HCT116 (cell line): ENCODE measurements at regions not wholly inside any gene's neighbourhood (a gene's known extent, or its start where the extent isn't known, plus 50 kb on each side); places are given as distances from the start of the nearest gene placed in this dataset.

Experiments used
- ATAC-seq: fragments of 200-7000 bp; cut with Tn5 transposase; 2 replicates; pipeline ENCODE4 v1.9.1; 2020; ENCODE audit warnings: mild to moderate bottlenecking, moderate library complexity
- BruUV-seq: library from RNA; stranded (reverse); fragments of 400-500 nt; replicated peaks from 2 replicates; lab custom pipeline; 2021; lab: Mats Ljungman, UMichigan
- CTCF ChIA-PET: fragments of 300-600 bp; sonication (Branson Sonifier 250); formaldehyde crosslinking; loops from one replicate; lab custom pipeline; 2021; ENCODE audit warnings: antibody characterized with exemption; lab: Charles Lee
- POLR2A ChIA-PET: fragments of 300-600, 350-600 bp; sonication (Branson Sonifier 250); formaldehyde crosslinking; loops from one replicate; lab custom pipeline; 2021; ENCODE audit warnings: antibody characterized with exemption; lab: Charles Lee
- RAD21 ChIA-PET, 2 experiments: fragments of 300-600 bp; sonication (Branson Sonifier 250); formaldehyde crosslinking; loops; one replicate each; lab custom pipeline; 2023; ENCODE audit warnings: low total read pairs in 2 of 2; ENCODE audit not compliant: uncharacterized antibody in 2 of 2, unreplicated experiment in 2 of 2, low non-redundant PET in 1 of 2; lab: Charles Lee
- DNase-seq: peaks from one replicate; pipeline ENCODE4 v3.0.0-alpha.2; 2010; ENCODE audit warnings: low read depth, low spot score
- H2AFZ ChIP-seq: fragments of 200-600 bp; shearing (Covaris generic), sonication (generic); 2 replicates; pipeline ENCODE4 v1.6.1; 2017; ENCODE audit warnings: low read depth, mixed run types, mixed read lengths, antibody characterized with exemption, low read length; ENCODE audit not compliant: poor library complexity, severe bottlenecking
- H3K27ac ChIP-seq: 2 replicates; pipeline ENCODE4 v1.5.1; 2012; ENCODE audit warnings: low read depth, low read length
- H3K27me3 ChIP-seq: fragments of 200-600 bp; sonication (generic); 2 replicates; pipeline ENCODE4 v1.6.1; 2016; ENCODE audit warnings: mixed run types, low read length, mixed read lengths; ENCODE audit not compliant: insufficient read depth
- H3K36me3 ChIP-seq, 2 experiments: fragments of 200-500 bp in 1 of 2; fragments of 200-600 bp in 1 of 2; sonication (Bioruptor generic) in 1 of 2; sonication (generic) in 1 of 2; 2 replicates each; pipeline versions ENCODE4 v1.5.1 to v1.6.1; 2014 to 2016; ENCODE audit warnings: low read length in 2 of 2, inconsistent platforms in 1 of 2, mixed read lengths in 1 of 2, mixed run types in 1 of 2; ENCODE audit not compliant: insufficient read depth in 2 of 2, control insufficient read depth in 1 of 2
- H3K4me1 ChIP-seq, 2 experiments: fragments of 200-600 bp in 1 of 2; sonication (generic) in 1 of 2; 2 replicates each; pipeline versions ENCODE4 v1.5.1 to v1.6.1; 2012 to 2017; ENCODE audit warnings: low read length in 2 of 2, inconsistent platforms in 1 of 2, mild to moderate bottlenecking in 1 of 2, mixed read lengths in 1 of 2, mixed run types in 1 of 2, moderate library complexity in 1 of 2; ENCODE audit not compliant: insufficient read depth in 2 of 2, control insufficient read depth in 1 of 2
- H3K4me2 ChIP-seq: fragments of 200-600 bp; sonication (generic); 2 replicates; pipeline ENCODE4 v1.6.1; 2017; ENCODE audit warnings: mixed run types, low read length, mixed read lengths
- H3K4me3 ChIP-seq, 2 experiments: fragments of 200-600 bp in 1 of 2; sonication (generic) in 1 of 2; replicated peaks in 1 of 2; 2 replicates each; pipeline ENCODE4 v1.5.1; 2011 to 2016; ENCODE audit warnings: low read length in 2 of 2, control low read depth in 1 of 2, low read depth in 1 of 2, mild to moderate bottlenecking in 1 of 2, mixed read lengths in 1 of 2, mixed run types in 1 of 2
- H3K79me2 ChIP-seq: fragments of 200-600 bp; sonication (generic); 2 replicates; pipeline ENCODE4 v1.6.1; 2017; ENCODE audit warnings: mild to moderate bottlenecking, mixed run types, low read length, moderate library complexity, mixed read lengths; ENCODE audit not compliant: insufficient read depth
- H3K9ac ChIP-seq: fragments of 200-600 bp; sonication (generic); 2 replicates; pipeline ENCODE4 v1.6.1; 2016; ENCODE audit warnings: low read length, mixed read lengths
- H3K9me2 ChIP-seq: fragments of 200-600 bp; sonication (generic), shearing (Covaris generic); 2 replicates; pipeline ENCODE4 v1.6.1; 2017; ENCODE audit warnings: mixed run types, mild to moderate bottlenecking, moderate library complexity; ENCODE audit not compliant: insufficient read depth
- H3K9me3 ChIP-seq, 2 experiments: fragments of 200-500 bp in 1 of 2; fragments of 200-600 bp in 1 of 2; sonication (Bioruptor generic) in 1 of 2; sonication (generic) in 1 of 2; 2 replicates each; pipeline ENCODE4 v1.6.1; 2014 to 2017; ENCODE audit warnings: low read length in 2 of 2, mixed read lengths in 2 of 2, inconsistent platforms in 1 of 2, low read depth in 1 of 2, mild to moderate bottlenecking in 1 of 2, mixed run types in 1 of 2, moderate library complexity in 1 of 2; ENCODE audit not compliant: control insufficient read depth in 1 of 2, insufficient read depth in 1 of 2
- H4K20me1 ChIP-seq: fragments of 200-600 bp; sonication (generic), shearing (Covaris generic); 2 replicates; pipeline ENCODE4 v1.6.1; 2017; ENCODE audit warnings: mixed run types, mild to moderate bottlenecking, moderate library complexity; ENCODE audit not compliant: insufficient read depth
- CBX3 ChIP-seq: IDR thresholded peaks from 2 replicates; pipeline ENCODE4 v1.6.1; 2012; ENCODE audit warnings: low read depth
- CEBPB ChIP-seq: IDR thresholded peaks from 2 replicates; pipeline ENCODE4 v1.6.1; 2012; ENCODE audit warnings: low read depth
- EGR1 ChIP-seq: IDR thresholded peaks from 2 replicates; pipeline ENCODE4 v1.6.1; 2012; ENCODE audit warnings: low read depth
- ELF1 ChIP-seq: IDR thresholded peaks from 2 replicates; pipeline ENCODE4 v1.6.1; 2012; ENCODE audit warnings: low read depth, borderline replicate concordance
- FOSL1 ChIP-seq: IDR thresholded peaks from 2 replicates; pipeline ENCODE4 v1.6.1; 2012; ENCODE audit warnings: low read depth
- JUND ChIP-seq: IDR thresholded peaks from 2 replicates; pipeline ENCODE4 v1.6.1; 2012
- POLR2A ChIP-seq: IDR thresholded peaks from 2 replicates; pipeline ENCODE4 v1.7.0; 2011; ENCODE audit warnings: borderline replicate concordance; ENCODE audit not compliant: insufficient read depth, insufficient read length; ENCODE audit errors: extremely low read depth
- POLR2AphosphoS5 ChIP-seq: IDR thresholded peaks from 2 replicates; pipeline ENCODE4 v1.6.1; 2011; ENCODE audit warnings: mild to moderate bottlenecking, low read depth, low read length, moderate library complexity
- RAD21 ChIP-seq: IDR thresholded peaks from 2 replicates; pipeline ENCODE4 v1.6.1; 2012; ENCODE audit warnings: low read depth, mild to moderate bottlenecking
- SIN3A ChIP-seq: IDR thresholded peaks from 2 replicates; pipeline ENCODE4 v1.6.1; 2012; ENCODE audit warnings: low read depth
- SP1 ChIP-seq: IDR thresholded peaks from 2 replicates; pipeline ENCODE4 v1.6.1; 2012; ENCODE audit warnings: low read depth
- SRF ChIP-seq: IDR thresholded peaks from 2 replicates; pipeline ENCODE4 v1.6.1; 2012; ENCODE audit warnings: low read depth
- YY1 ChIP-seq: IDR thresholded peaks from 2 replicates; pipeline ENCODE4 v1.6.1; 2011; ENCODE audit warnings: low read length, low read depth, moderate library complexity, mild to moderate bottlenecking; ENCODE audit not compliant: insufficient replicate concordance; ENCODE audit errors: extremely low read depth
- ZFX ChIP-seq: fragments of 450-650 bp; IDR thresholded peaks from 2 replicates; pipeline ENCODE4 v1.6.1; 2017
- ZNF274 ChIP-seq: fragments of 200-500 bp; sonication (Bioruptor generic); IDR thresholded peaks from 2 replicates; pipeline ENCODE4 v1.6.1; 2014; ENCODE audit warnings: mild to moderate bottlenecking, low read depth, low read length, inconsistent platforms
- intact Hi-C: fragments of 100-400 bp; cut with micrococcal nuclease; formaldehyde crosslinking; loops from 2 replicates; pipeline ENCODE4 v1.10.0; 2022
- TF ChIP-seq, protein P1 (sequence below): IDR thresholded peaks from 2 replicates; pipeline ENCODE4 v1.6.1; 2012
- TF ChIP-seq, protein P2 (sequence below): IDR thresholded peaks from 2 replicates; pipeline ENCODE4 v1.6.1; 2012; ENCODE audit warnings: low read depth
- TF ChIP-seq, protein P3 (sequence below), 3 experiments: fragments of 200-600 bp in 1 of 3; sonication (generic) in 1 of 3; IDR thresholded peaks in 2 of 3; conservative IDR thresholded peaks in 1 of 3; 2 replicates each; pipeline ENCODE4 v1.5.1; 2012 to 2017; ENCODE audit warnings: low read depth in 2 of 3, low read length in 2 of 3, antibody characterized with exemption in 1 of 3, borderline replicate concordance in 1 of 3, control low read depth in 1 of 3, mild to moderate bottlenecking in 1 of 3, mixed read lengths in 1 of 3, mixed run types in 1 of 3, moderate library complexity in 1 of 3; ENCODE audit not compliant: insufficient read depth in 1 of 3
- TF ChIP-seq, protein P4 (sequence below): IDR thresholded peaks from 2 replicates; pipeline ENCODE4 v1.6.1; 2012
- TF ChIP-seq, protein P5 (sequence below): IDR thresholded peaks from 2 replicates; pipeline ENCODE4 v1.6.1; 2011; ENCODE audit warnings: mild to moderate bottlenecking, low read length, moderate library complexity; ENCODE audit not compliant: insufficient replicate concordance; ENCODE audit errors: extremely low read depth

DNA sequence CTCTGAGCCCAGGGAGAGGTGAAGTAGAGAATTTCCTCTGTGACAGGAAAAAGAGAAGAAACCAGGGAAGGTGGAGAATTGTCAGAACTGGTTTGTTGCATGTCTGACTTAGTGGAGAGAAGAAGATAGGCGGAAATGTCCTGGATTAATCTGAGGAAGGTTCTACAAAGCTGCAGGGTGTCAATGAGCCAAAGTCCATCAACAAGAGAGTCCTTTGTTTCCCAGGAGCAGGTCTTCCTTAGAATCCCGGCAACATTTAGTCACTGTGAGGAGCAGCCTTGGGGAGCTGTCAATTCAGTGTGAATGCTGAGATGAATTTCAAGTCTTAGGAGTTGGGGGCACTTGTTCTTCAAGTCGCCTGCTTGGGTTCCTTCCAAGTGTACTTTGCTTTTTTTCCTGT is 88.4 kb upstream of the CELF4 start:
- intact Hi-C loops = no loop called here
- Histone ChIP-seq H3K4me1 (peaks cover 0 to 4% of the 10 kb centered on the region in 2 experiments; a peak in 1 of 4 replicates), H3K9ac (no peak overlapping the region), H4K20me1 (no peaks in the 10 kb centered on the region), H3K9me3 (peaks cover 0 to 5% of the 10 kb centered on the region in 2 experiments; a peak in 1 of 4 replicates), H3K4me3 (no peak overlapping the region), H2AFZ (no peak overlapping the region), H3K27me3 (no peaks in the 10 kb centered on the region), H3K9me2 (no peaks in the 10 kb centered on the region), H3K79me2 (no peaks in the 10 kb centered on the region), H3K36me3 (no peaks in the 10 kb centered on the region), H3K27ac (no peak overlapping the region), H3K4me2 (no peak overlapping the region)
- CTCF ChIA-PET = no interaction called here
- TF ChIP-seq, protein P1, sequence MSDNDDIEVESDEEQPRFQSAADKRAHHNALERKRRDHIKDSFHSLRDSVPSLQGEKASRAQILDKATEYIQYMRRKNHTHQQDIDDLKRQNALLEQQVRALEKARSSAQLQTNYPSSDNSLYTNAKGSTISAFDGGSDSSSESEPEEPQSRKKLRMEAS = no peak
- TF ChIP-seq POLR2A = no peak
- no peak for TF ChIP-seq CEBPB
- TF ChIP-seq, protein P2, sequence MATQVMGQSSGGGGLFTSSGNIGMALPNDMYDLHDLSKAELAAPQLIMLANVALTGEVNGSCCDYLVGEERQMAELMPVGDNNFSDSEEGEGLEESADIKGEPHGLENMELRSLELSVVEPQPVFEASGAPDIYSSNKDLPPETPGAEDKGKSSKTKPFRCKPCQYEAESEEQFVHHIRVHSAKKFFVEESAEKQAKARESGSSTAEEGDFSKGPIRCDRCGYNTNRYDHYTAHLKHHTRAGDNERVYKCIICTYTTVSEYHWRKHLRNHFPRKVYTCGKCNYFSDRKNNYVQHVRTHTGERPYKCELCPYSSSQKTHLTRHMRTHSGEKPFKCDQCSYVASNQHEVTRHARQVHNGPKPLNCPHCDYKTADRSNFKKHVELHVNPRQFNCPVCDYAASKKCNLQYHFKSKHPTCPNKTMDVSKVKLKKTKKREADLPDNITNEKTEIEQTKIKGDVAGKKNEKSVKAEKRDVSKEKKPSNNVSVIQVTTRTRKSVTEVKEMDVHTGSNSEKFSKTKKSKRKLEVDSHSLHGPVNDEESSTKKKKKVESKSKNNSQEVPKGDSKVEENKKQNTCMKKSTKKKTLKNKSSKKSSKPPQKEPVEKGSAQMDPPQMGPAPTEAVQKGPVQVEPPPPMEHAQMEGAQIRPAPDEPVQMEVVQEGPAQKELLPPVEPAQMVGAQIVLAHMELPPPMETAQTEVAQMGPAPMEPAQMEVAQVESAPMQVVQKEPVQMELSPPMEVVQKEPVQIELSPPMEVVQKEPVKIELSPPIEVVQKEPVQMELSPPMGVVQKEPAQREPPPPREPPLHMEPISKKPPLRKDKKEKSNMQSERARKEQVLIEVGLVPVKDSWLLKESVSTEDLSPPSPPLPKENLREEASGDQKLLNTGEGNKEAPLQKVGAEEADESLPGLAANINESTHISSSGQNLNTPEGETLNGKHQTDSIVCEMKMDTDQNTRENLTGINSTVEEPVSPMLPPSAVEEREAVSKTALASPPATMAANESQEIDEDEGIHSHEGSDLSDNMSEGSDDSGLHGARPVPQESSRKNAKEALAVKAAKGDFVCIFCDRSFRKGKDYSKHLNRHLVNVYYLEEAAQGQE = no peak
- TF ChIP-seq FOSL1 = no peak
- TF ChIP-seq SRF = no peak
- no peak for TF ChIP-seq ZFX
- no peak for TF ChIP-seq YY1
- TF ChIP-seq EGR1 = no peak
- no peak for TF ChIP-seq ZNF274
- TF ChIP-seq, protein P3, sequence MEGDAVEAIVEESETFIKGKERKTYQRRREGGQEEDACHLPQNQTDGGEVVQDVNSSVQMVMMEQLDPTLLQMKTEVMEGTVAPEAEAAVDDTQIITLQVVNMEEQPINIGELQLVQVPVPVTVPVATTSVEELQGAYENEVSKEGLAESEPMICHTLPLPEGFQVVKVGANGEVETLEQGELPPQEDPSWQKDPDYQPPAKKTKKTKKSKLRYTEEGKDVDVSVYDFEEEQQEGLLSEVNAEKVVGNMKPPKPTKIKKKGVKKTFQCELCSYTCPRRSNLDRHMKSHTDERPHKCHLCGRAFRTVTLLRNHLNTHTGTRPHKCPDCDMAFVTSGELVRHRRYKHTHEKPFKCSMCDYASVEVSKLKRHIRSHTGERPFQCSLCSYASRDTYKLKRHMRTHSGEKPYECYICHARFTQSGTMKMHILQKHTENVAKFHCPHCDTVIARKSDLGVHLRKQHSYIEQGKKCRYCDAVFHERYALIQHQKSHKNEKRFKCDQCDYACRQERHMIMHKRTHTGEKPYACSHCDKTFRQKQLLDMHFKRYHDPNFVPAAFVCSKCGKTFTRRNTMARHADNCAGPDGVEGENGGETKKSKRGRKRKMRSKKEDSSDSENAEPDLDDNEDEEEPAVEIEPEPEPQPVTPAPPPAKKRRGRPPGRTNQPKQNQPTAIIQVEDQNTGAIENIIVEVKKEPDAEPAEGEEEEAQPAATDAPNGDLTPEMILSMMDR (IDR thresholded peaks at IDR 0.05 in 2 of 3, conservative IDR thresholded peaks at IDR 0.05 in 1 of 3; ENCODE audit: borderline replicate concordance in 1 of 3, insufficient read depth in 1 of 3, low read depth in 2 of 3, low read length in 2 of 3) = no peak
- TF ChIP-seq JUND = no peak
- TF ChIP-seq, protein P4, sequence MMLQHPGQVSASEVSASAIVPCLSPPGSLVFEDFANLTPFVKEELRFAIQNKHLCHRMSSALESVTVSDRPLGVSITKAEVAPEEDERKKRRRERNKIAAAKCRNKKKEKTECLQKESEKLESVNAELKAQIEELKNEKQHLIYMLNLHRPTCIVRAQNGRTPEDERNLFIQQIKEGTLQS = no peak
- TF ChIP-seq, protein P5, sequence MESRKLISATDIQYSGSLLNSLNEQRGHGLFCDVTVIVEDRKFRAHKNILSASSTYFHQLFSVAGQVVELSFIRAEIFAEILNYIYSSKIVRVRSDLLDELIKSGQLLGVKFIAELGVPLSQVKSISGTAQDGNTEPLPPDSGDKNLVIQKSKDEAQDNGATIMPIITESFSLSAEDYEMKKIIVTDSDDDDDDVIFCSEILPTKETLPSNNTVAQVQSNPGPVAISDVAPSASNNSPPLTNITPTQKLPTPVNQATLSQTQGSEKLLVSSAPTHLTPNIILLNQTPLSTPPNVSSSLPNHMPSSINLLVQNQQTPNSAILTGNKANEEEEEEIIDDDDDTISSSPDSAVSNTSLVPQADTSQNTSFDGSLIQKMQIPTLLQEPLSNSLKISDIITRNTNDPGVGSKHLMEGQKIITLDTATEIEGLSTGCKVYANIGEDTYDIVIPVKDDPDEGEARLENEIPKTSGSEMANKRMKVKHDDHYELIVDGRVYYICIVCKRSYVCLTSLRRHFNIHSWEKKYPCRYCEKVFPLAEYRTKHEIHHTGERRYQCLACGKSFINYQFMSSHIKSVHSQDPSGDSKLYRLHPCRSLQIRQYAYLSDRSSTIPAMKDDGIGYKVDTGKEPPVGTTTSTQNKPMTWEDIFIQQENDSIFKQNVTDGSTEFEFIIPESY = no peak
- TF ChIP-seq SP1 = no peak
- no peak for TF ChIP-seq SIN3A
- TF ChIP-seq RAD21 = no peak
- TF ChIP-seq POLR2AphosphoS5 = no peak
- no peak for TF ChIP-seq ELF1
- TF ChIP-seq CBX3 = no peak
- no peak for ATAC-seq
- no peak for DNase-seq
- POLR2A ChIA-PET = no interaction called here
- RAD21 ChIA-PET = no interaction called here
- BruUV-seq = no TSS peak
